ACC112 (cell line): ENCODE measurements at regions not wholly inside any gene's neighbourhood (a gene's known extent, or its start where the extent isn't known, plus 50 kb on each side); places are given as distances from the start of the nearest gene placed in this dataset.

ENCODE experiments used
- H2AFZ ChIP-seq: fragments of 200-600 bp; sonication (generic); one replicate; pipeline ENCODE4 v1.6.0; 2017; ENCODE audit warnings: antibody characterized with exemption, low read length; ENCODE audit not compliant: unreplicated experiment
- H3K27ac ChIP-seq: fragments of 200-600 bp; sonication (generic); 2 replicates; pipeline ENCODE4 v1.5.1; 2014; ENCODE audit warnings: low read depth, mild to moderate bottlenecking, antibody characterized with exemption, low read length, moderate library complexity
- H3K27me3 ChIP-seq: fragments of 200-600 bp; sonication (generic); 2 replicates; pipeline ENCODE4 v1.6.1; 2014; ENCODE audit warnings: mild to moderate bottlenecking, antibody characterized with exemption, low read length, moderate library complexity, mixed read lengths; ENCODE audit not compliant: insufficient read depth
- H3K36me3 ChIP-seq: fragments of 200-600 bp; sonication (generic); 2 replicates; pipeline ENCODE4 v1.6.1; 2016; ENCODE audit warnings: mild to moderate bottlenecking, antibody characterized with exemption, low read length, moderate library complexity, mixed read lengths; ENCODE audit not compliant: insufficient read depth
- H3K4me1 ChIP-seq: fragments of 200-600 bp; sonication (generic); one replicate; pipeline ENCODE4 v1.6.1; 2016; ENCODE audit warnings: low read length, mixed read lengths; ENCODE audit not compliant: insufficient read depth, unreplicated experiment, control insufficient read depth
- H3K4me3 ChIP-seq: fragments of 200-600 bp; sonication (generic); 2 replicates; pipeline ENCODE4 v1.5.1; 2014; ENCODE audit warnings: mild to moderate bottlenecking, low read depth, low read length
- H3K79me2 ChIP-seq: fragments of 200-600 bp; sonication (generic); one replicate; pipeline ENCODE4 v1.6.0; 2016; ENCODE audit warnings: low read length; ENCODE audit not compliant: control insufficient read depth, unreplicated experiment, insufficient read depth

- H3K27ac ChIP-seq, result no peak overlapping the region
- H3K4me1 ChIP-seq, result peaks cover 12% of the 10 kb centered on the region
- H3K27me3 ChIP-seq, result no peaks in the 10 kb centered on the region
- no peak overlapping the region for H3K4me3 ChIP-seq
- H2AFZ ChIP-seq, result no peak overlapping the region
- H3K79me2 ChIP-seq, result no peaks in the 10 kb centered on the region
- no peaks in the 10 kb centered on the region for H3K36me3 ChIP-seq
Observed at GRCh38 chr16:48086422-48086821, 69.4 kb downstream of the ABCC12 start.

DNA sequence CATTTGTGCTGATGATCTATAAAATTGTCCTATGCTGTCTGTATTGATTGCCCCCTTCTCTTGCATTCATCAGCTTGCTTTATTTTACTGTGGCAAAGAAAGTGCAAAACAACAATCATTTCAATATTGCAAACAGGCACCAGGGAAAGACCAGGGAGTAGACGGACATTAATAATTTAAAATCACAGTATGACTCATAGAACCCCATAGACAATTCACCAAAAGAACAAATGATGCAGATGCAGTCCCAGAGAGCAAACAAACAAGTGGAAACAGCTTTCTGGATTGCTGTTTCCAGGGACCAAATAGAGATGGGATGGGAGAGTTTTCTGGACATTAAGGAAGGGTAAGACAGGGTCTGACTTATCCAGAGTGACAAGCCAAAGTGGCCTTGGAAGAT lies 70.1 kb downstream of the ABCC12 start:
- Histone ChIP-seq H3K27me3 (no peaks in the 10 kb centered on the region), H2AFZ (no peak overlapping the region), H3K4me1 (peaks cover 19% of the 10 kb centered on the region), H3K36me3 (no peaks in the 10 kb centered on the region), H3K27ac (no peak overlapping the region), H3K4me3 (no peak overlapping the region), H3K79me2 (no peaks in the 10 kb centered on the region)

DNA sequence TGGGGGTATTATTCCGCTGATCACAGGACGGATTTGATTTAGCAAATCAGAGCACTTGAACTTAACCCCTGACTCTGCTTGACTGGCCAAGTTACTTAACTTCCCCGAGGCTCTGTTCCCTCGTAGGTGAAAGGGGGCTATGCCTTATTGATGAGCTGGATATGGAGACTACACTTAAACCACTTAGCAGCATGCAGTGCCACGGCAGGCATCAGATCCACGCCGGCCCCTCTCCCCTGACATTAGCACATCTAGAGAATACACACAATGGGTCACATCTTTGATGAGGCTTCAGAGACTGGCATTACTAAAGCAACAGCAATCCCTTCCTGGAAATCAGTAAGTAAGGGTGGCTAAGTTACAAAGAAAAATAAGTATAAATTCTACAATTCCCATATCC lies 71.0 kb downstream of the ABCC12 start:
- no peaks in the 10 kb centered on the region for H3K27me3 ChIP-seq
- no peak overlapping the region for H2AFZ ChIP-seq
- H3K36me3 ChIP-seq, result no peaks in the 10 kb centered on the region
- H3K27ac ChIP-seq, result no peak overlapping the region
- H3K79me2 ChIP-seq, result no peaks in the 10 kb centered on the region
- H3K4me1 ChIP-seq, result peaks cover 26% of the 10 kb centered on the region
- H3K4me3 ChIP-seq, result no peak overlapping the region

GRCh38 chr16:48082516-48082915 lies 73.3 kb downstream of the ABCC12 start:
- no peaks in the 10 kb centered on the region for H3K79me2 ChIP-seq
- no peak overlapping the region for H2AFZ ChIP-seq
- no peaks in the 10 kb centered on the region for H3K36me3 ChIP-seq
- peak overlapping the region; percentile 86 for H3K27ac ChIP-seq
- H3K4me3 ChIP-seq, result no peak overlapping the region
- no peaks in the 10 kb centered on the region for H3K27me3 ChIP-seq
- H3K4me1 ChIP-seq, result peaks cover 26% of the 10 kb centered on the region

GRCh38 chr16:48081656-48082055 lies 74.1 kb downstream of the ABCC12 start:
- H3K79me2 ChIP-seq, result no peaks in the 10 kb centered on the region
- H3K36me3 ChIP-seq, result no peaks in the 10 kb centered on the region
- peak overlapping the region; percentile 86 for H3K27ac ChIP-seq
- peak overlapping the region; percentile 17; the same call in 1 of the 2 replicates for H3K4me3 ChIP-seq
- peaks cover 26% of the 10 kb centered on the region for H3K4me1 ChIP-seq
- no peaks in the 10 kb centered on the region for H3K27me3 ChIP-seq
- H2AFZ ChIP-seq, result peak overlapping the region; percentile 17

DNA sequence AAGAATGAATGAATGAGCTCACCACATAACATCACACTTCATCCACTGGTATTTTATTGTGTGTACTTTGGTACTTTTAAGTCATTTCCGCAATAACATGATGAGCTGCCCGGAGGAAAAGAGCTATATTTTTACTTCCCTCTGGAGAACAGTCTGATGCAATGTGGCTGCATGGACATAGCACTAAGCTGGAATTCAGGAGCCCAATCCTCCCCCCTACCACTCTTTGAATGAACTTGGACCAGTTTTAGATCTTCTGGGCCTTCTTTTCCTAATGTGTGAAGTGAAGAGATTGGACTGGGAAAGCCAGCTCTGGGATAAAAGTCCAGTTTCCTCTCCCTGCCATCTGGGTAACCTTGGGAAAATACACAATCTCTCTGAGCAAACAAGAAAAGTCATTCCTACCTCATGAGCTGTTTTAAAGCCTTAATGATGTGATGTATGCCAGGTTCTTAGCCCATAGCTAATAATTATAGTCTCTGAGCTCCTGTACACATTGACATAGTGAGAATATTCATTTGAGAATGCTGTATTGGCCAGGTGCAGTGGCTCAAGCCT lies 79.3 kb downstream of the ABCC12 start:
- Histone ChIP-seq H2AFZ (peak overlapping the region; percentile 32), H3K36me3 (no peaks in the 10 kb centered on the region), H3K4me3 (no peak overlapping the region), H3K79me2 (no peaks in the 10 kb centered on the region), H3K27me3 (no peaks in the 10 kb centered on the region), H3K4me1 (peaks cover 32% of the 10 kb centered on the region), H3K27ac (peak overlapping the region; percentile 86)

DNA sequence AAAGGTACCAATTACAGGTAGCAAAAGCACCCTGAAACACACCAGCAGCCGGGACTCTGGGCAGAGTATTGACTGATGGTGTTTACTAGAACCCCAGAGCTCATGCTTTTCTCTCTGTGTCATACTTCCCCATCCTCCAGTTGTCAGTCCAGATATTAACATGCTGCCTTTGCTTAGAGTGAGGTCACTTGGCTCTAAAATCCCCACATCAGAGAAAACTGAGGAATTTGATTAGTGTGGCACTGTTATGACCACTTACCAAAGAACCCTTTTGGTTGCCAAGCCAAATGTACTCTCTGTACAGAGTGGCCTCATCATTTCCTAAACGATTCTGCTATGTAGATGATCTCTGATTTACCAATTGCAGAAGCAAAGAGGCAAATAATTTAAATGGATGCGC lies 80.4 kb downstream of the ABCC12 start:
- Histone ChIP-seq H3K27ac (peak overlapping the region; percentile 86), H3K36me3 (no peaks in the 10 kb centered on the region), H3K79me2 (no peaks in the 10 kb centered on the region), H2AFZ (no peak overlapping the region), H3K27me3 (no peaks in the 10 kb centered on the region), H3K4me3 (no peak overlapping the region), H3K4me1 (peaks cover 21% of the 10 kb centered on the region)

DNA sequence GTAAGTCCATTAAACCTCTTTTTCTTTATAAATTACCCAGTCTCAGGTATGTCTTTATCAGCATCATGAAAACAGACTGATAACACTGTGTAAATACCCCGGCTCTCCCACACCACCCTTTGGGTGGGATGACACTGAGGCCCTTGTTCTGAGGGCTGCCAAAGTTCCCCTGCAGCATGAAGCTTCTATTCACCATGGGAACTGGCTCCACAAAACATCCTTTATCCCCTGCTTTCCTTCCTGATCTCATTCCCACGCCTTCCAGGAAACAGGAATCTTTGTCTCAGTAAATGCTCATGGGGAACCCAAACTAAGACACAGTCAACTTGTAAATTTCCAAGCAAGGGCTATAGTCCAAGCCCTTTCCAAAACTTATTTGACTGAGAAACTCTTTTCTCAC lies 88.4 kb downstream of the ABCC12 start:
- Histone ChIP-seq H3K79me2 (no peaks in the 10 kb centered on the region), H3K27me3 (no peaks in the 10 kb centered on the region)

GRCh38 chr16:48064971-48065370 lies 90.8 kb downstream of the ABCC12 start:
- Histone ChIP-seq H3K27ac (no peak overlapping the region), H2AFZ (no peak overlapping the region), H3K36me3 (no peaks in the 10 kb centered on the region), H3K4me3 (no peak overlapping the region), H3K27me3 (no peaks in the 10 kb centered on the region), H3K79me2 (no peaks in the 10 kb centered on the region), H3K4me1 (no peaks in the 10 kb centered on the region)

More for the DNA sequence above, 88.4 kb downstream of the ABCC12 start:
- Histone ChIP-seq H2AFZ (no peak overlapping the region), H3K4me1 (no peaks in the 10 kb centered on the region), H3K4me3 (no peak overlapping the region), H3K27ac (no peak overlapping the region), H3K36me3 (no peaks in the 10 kb centered on the region)

DNA sequence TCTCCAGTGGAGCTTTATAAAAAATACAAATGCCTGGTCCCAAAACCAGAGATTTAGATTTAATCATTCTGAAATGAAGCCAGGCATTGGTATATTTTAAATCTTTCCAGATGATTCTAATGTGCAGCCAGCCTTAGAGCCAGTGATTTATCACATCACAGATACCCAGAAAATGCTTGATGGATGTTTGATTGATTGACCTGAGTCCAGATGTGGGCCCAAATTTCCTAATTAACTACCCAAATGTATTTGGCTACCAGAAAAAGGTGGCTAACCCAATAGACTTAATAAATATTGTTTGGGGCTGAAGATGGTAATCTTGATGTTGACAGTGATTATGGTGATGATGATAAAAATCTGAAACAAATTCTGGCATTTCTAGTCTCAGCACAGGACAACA lies 93.1 kb downstream of the ABCC12 start:
- Histone ChIP-seq H3K36me3 (no peaks in the 10 kb centered on the region), H3K4me1 (no peaks in the 10 kb centered on the region), H3K27me3 (no peaks in the 10 kb centered on the region), H3K79me2 (no peaks in the 10 kb centered on the region), H3K27ac (no peak overlapping the region), H3K4me3 (no peak overlapping the region), H2AFZ (no peak overlapping the region)

GRCh38 chr16:48059936-48060335 lies 95.9 kb downstream of the ABCC12 start:
- Histone ChIP-seq H3K36me3 (no peaks in the 10 kb centered on the region), H3K4me3 (no peak overlapping the region), H3K27me3 (no peaks in the 10 kb centered on the region), H2AFZ (no peak overlapping the region), H3K27ac (no peak overlapping the region), H3K4me1 (peaks cover 5% of the 10 kb centered on the region), H3K79me2 (no peaks in the 10 kb centered on the region)
